SK-N-SH (cell line): ENCODE measurements at regions not wholly inside any gene's neighbourhood (a gene's known extent, or its start where the extent isn't known, plus 50 kb on each side); places are given as distances from the start of the nearest gene placed in this dataset.

Source experiments
- CTCF ChIA-PET: fragments of 300-600, 350-600 bp; formaldehyde crosslinking; extraction: SDS; loops from one replicate; lab custom pipeline; 2021; lab: Yijun Ruan, JAX
- POLR2A ChIA-PET: fragments of 350-600 bp; sonication (Branson Sonifier 250); formaldehyde crosslinking; extraction: SDS; loops from one replicate; lab custom pipeline; 2020; ENCODE audit warnings: antibody characterized with exemption, inconsistent platforms; lab: Yijun Ruan, JAX
- DNase-seq: peaks from one replicate; pipeline ENCODE4 v3.0.0; 2012
- H2AFZ ChIP-seq: fragments of 200-600 bp; sonication (generic); 2 replicates; pipeline ENCODE4 v1.8.1; 2016; ENCODE audit warnings: antibody characterized with exemption, mild to moderate bottlenecking, low read depth
- H3F3A ChIP-seq: fragments of 200-600 bp; sonication (generic); replicated peaks from 2 replicates; pipeline ENCODE3; 2016; ENCODE audit warnings: antibody characterized with exemption, mild to moderate bottlenecking; ENCODE audit not compliant: insufficient read depth
- H3K27ac ChIP-seq, 2 experiments: fragments of 200-500 bp in 1 of 2; fragments of 200-600 bp in 1 of 2; sonication (Bioruptor generic) in 1 of 2; sonication (generic), shearing (Covaris generic) in 1 of 2; 2 replicates each; pipeline versions ENCODE4 v1.5.1 to v1.6.1; 2014 to 2016; ENCODE audit warnings: low read depth in 2 of 2, inconsistent platforms in 1 of 2, low read length in 1 of 2, mild to moderate bottlenecking in 1 of 2, mixed read lengths in 1 of 2
- H3K27me3 ChIP-seq: fragments of 200-600 bp; sonication (generic), shearing (Covaris generic); 2 replicates; pipeline ENCODE4 v1.6.1; 2016; ENCODE audit warnings: mixed run types; ENCODE audit not compliant: insufficient read depth
- H3K36me3 ChIP-seq, 2 experiments: fragments of 200-500 bp in 1 of 2; fragments of 200-600 bp in 1 of 2; sonication (Bioruptor generic) in 1 of 2; sonication (generic) in 1 of 2; replicated peaks in 1 of 2; 2 replicates each; pipeline versions ENCODE3 to v1.5.1; 2014 to 2016; ENCODE audit warnings: low read length in 1 of 2, mild to moderate bottlenecking in 1 of 2; ENCODE audit not compliant: insufficient read depth in 2 of 2, control insufficient read depth in 1 of 2
- H3K4me1 ChIP-seq, 2 experiments: fragments of 200-500 bp in 1 of 2; fragments of 200-600 bp in 1 of 2; sonication (Bioruptor generic) in 1 of 2; sonication (generic), shearing (Covaris generic) in 1 of 2; 2 replicates each; pipeline versions ENCODE4 v1.5.1 to v1.6.1; 2014 to 2016; ENCODE audit warnings: low read depth in 1 of 2, low read length in 1 of 2, mixed run types in 1 of 2; ENCODE audit not compliant: insufficient read depth in 2 of 2, control insufficient read depth in 1 of 2
- H3K4me2 ChIP-seq: fragments of 200-600 bp; sonication (generic), shearing (Covaris generic); 2 replicates; pipeline ENCODE4 v1.6.1; 2017; ENCODE audit warnings: mixed run types
- H3K4me3 ChIP-seq, 2 experiments: fragments of 200-500 bp in 1 of 2; fragments of 200-600 bp in 1 of 2; sonication (Bioruptor generic) in 1 of 2; sonication (generic), shearing (Covaris generic) in 1 of 2; 2 replicates each; pipeline versions ENCODE4 v1.5.1 to v1.8.1; 2014 to 2016; ENCODE audit warnings: low read depth in 2 of 2, inconsistent platforms in 1 of 2, low read length in 1 of 2, mild to moderate bottlenecking in 1 of 2, mixed read lengths in 1 of 2, moderate library complexity in 1 of 2
- H3K79me2 ChIP-seq: fragments of 200-600 bp; sonication (generic); 2 replicates; pipeline ENCODE4 v1.8.1; 2017; ENCODE audit warnings: mild to moderate bottlenecking; ENCODE audit not compliant: insufficient read depth
- H3K9ac ChIP-seq: fragments of 200-600 bp; sonication (generic); 2 replicates; pipeline ENCODE4 v1.6.1; 2017; ENCODE audit warnings: mixed run types
- H3K9me2 ChIP-seq: fragments of 200-600 bp; sonication (generic); 2 replicates; pipeline ENCODE4 v1.6.1; 2017; ENCODE audit warnings: mixed run types
- H3K9me3 ChIP-seq: fragments of 200-600 bp; sonication (generic); 2 replicates; pipeline ENCODE4 v1.6.1; 2017; ENCODE audit warnings: mixed run types, mild to moderate bottlenecking, moderate library complexity
- H4K20me1 ChIP-seq: fragments of 200-600 bp; sonication (generic); 2 replicates; pipeline ENCODE4 v1.6.1; 2017; ENCODE audit warnings: mild to moderate bottlenecking, mixed run types; ENCODE audit not compliant: insufficient read depth
- CTCF ChIP-seq: fragments of 200-600 bp; sonication (generic); IDR thresholded peaks from 2 replicates; pipeline ENCODE4 v1.6.1; 2017; ENCODE audit warnings: antibody characterized with exemption, mild to moderate bottlenecking, moderate library complexity
- EP300 ChIP-seq, 2 experiments: IDR thresholded peaks; 2 replicates each; pipeline versions ENCODE4 v1.4.0 to v1.6.1; 2012; ENCODE audit warnings: borderline replicate concordance in 1 of 2, low read depth in 1 of 2, low read length in 1 of 2
- FOXJ3 ChIP-seq: sonication (generic); formaldehyde crosslinking; IDR thresholded peaks from 2 replicates; pipeline ENCODE4 v1.5.1; 2020; ENCODE audit warnings: mild to moderate bottlenecking, missing genetic modification reagents
- MAX ChIP-seq: IDR thresholded peaks from 2 replicates; pipeline ENCODE4 v1.4.0; 2012; ENCODE audit warnings: low read depth
- NRF1 ChIP-seq: IDR thresholded peaks from 2 replicates; pipeline ENCODE4 v1.6.1; 2012; ENCODE audit warnings: low read depth, mild to moderate bottlenecking, low read length
- PBX3 ChIP-seq: IDR thresholded peaks from 2 replicates; pipeline ENCODE4; 2012
- POLR2AphosphoS5 ChIP-seq: IDR thresholded peaks from 2 replicates; pipeline ENCODE4 v1.6.1; 2012; ENCODE audit warnings: low read depth, low read length
- RAD21 ChIP-seq: IDR thresholded peaks from 2 replicates; pipeline ENCODE4 v1.6.1; 2012; ENCODE audit warnings: mild to moderate bottlenecking, low read length
- RCOR1 ChIP-seq: fragments of 150-350 bp; IDR thresholded peaks from 2 replicates; pipeline ENCODE4 v1.6.1; 2017; ENCODE audit warnings: antibody characterized with exemption, low read length
- REST ChIP-seq: IDR thresholded peaks from 2 replicates; pipeline ENCODE4 v1.6.1; 2012; ENCODE audit warnings: mild to moderate bottlenecking, low read depth, low read length, moderate library complexity
- SMC3 ChIP-seq: IDR thresholded peaks from 2 replicates; pipeline ENCODE4 v1.6.1; 2012; ENCODE audit warnings: low read depth, low read length, improper control_type of control experiment
- TAF1 ChIP-seq: IDR thresholded peaks from 2 replicates; pipeline ENCODE4 v1.6.1; 2012; ENCODE audit warnings: low read depth, mild to moderate bottlenecking, low read length, moderate library complexity, borderline replicate concordance
- TEAD4 ChIP-seq: IDR thresholded peaks from 2 replicates; pipeline ENCODE4 v1.4.0; 2012; ENCODE audit warnings: mild to moderate bottlenecking, borderline replicate concordance; ENCODE audit not compliant: insufficient read depth
- YY1 ChIP-seq: IDR thresholded peaks from 2 replicates; pipeline ENCODE4 v1.4.0; 2012; ENCODE audit warnings: low read depth, mild to moderate bottlenecking
- WGBS: methylation state at CpG from one replicate; pipeline ENCODE4 v1.1.6; 2017; ENCODE audit warnings: low lambda C conversion rate; 5-methylcytosine and 5-hydroxymethylcytosine counted together

- no peak for TF ChIP-seq REST
- TF ChIP-seq EP300 (IDR thresholded peaks at IDR 0.05; ENCODE audit: borderline replicate concordance in 1 of 2, low read depth in 1 of 2, low read length in 1 of 2): no peak
- no peak for TF ChIP-seq RCOR1
- no peak for TF ChIP-seq TEAD4
- TF ChIP-seq PBX3: no peak
- TF ChIP-seq TAF1: no peak
- no peak for TF ChIP-seq SMC3
- no peak for TF ChIP-seq YY1
- TF ChIP-seq MAX: no peak
- no peak for TF ChIP-seq RAD21
- no peak for TF ChIP-seq FOXJ3 (CRISPR knock-in tag)
- no peak for TF ChIP-seq POLR2AphosphoS5
- DNase-seq: no peak
- Histone ChIP-seq H3K27ac (no peak overlapping the region), H3K4me3 (no peak overlapping the region), H3F3A (no peaks in the 10 kb centered on the region), H2AFZ (no peak overlapping the region), H3K4me1 (no peaks in the 10 kb centered on the region; a peak in 1 of 4 replicates), H3K4me2 (no peak overlapping the region), H3K9me3 (no peaks in the 10 kb centered on the region), H3K36me3 (no peaks in the 10 kb centered on the region), H3K9me2 (no peaks in the 10 kb centered on the region), H3K79me2 (no peaks in the 10 kb centered on the region), H3K9ac (no peak overlapping the region), H3K27me3 (no peaks in the 10 kb centered on the region), H4K20me1 (no peaks in the 10 kb centered on the region)
- WGBS: 28% methylated on average over 4 of the region's 4 CpGs
- ChIA-PET CTCF (no interaction called here), POLR2A (no interaction called here)
Observed at GRCh38 chr2:60334610-60335009, 218.8 kb downstream of the BCL11A start.

- H3K9me2 ChIP-seq: no peaks in the 10 kb centered on the region
- no peak overlapping the region for H3K4me2 ChIP-seq
- no peaks in the 10 kb centered on the region for H3K36me3 ChIP-seq
- no peaks in the 10 kb centered on the region for H3K27me3 ChIP-seq
- no peak overlapping the region for H2AFZ ChIP-seq
- POLR2A ChIA-PET: no interaction called here
- H3K79me2 ChIP-seq: no peaks in the 10 kb centered on the region
- DNase-seq: no peak
- CTCF ChIA-PET: no interaction called here
- no peak overlapping the region for H3K27ac ChIP-seq
- no peak for TF ChIP-seq REST
- TF ChIP-seq NRF1: no peak
- TF ChIP-seq TEAD4: no peak
- TF ChIP-seq CTCF: no peak
- H3K9me3 ChIP-seq: no peaks in the 10 kb centered on the region
- H3K4me3 ChIP-seq: no peak overlapping the region
- no peaks in the 10 kb centered on the region for H3F3A ChIP-seq
- H4K20me1 ChIP-seq: no peaks in the 10 kb centered on the region
- no peaks in the 10 kb centered on the region; a peak in 1 of 4 replicates for H3K4me1 ChIP-seq
- WGBS: 55% methylated on average over 8 of the region's 8 CpGs
- H3K9ac ChIP-seq: no peak overlapping the region
Observed at GRCh38 chr2:60333264-60333663, 220.2 kb downstream of the BCL11A start.
